Gastroesophageal sphincter (tissue), 3 donors: ENCODE measurements at regions not wholly inside any gene's neighbourhood (a gene's known extent, or its start where the extent isn't known, plus 50 kb on each side); places are given as distances from the start of the nearest gene placed in this dataset.

ENCODE experiments used
- CTCF ChIP-seq, 4 experiments: fragments of 200-600 bp in 2 of 4; fragments of 450-650 bp in 2 of 4; sonication (generic) in 1 of 4; IDR thresholded peaks; one replicate each; pipeline ENCODE4 v1.5.1; 2017 to 2019; ENCODE audit warnings: antibody characterized with exemption in 4 of 4, mild to moderate bottlenecking in 2 of 4, moderate library complexity in 2 of 4
- EP300 ChIP-seq: sonication (generic); formaldehyde crosslinking; IDR thresholded peaks from one replicate; pipeline ENCODE4 v1.6.1; 2017; ENCODE audit warnings: antibody characterized with exemption, mild to moderate bottlenecking

- TF ChIP-seq EP300 (no peak), CTCF (IDR thresholded peaks at IDR 0.05) (no peak)
Observed at GRCh38 chr17:72465191-72466024, 344.6 kb downstream of the SOX9 start.
